HG03571 (cell line): ENCODE measurements at regions not wholly inside any gene's neighbourhood (a gene's known extent, or its start where the extent isn't known, plus 50 kb on each side); places are given as distances from the start of the nearest gene placed in this dataset.
A peak's percentile ranks its signal among the peaks of the same experiment; 100 is the strongest.
"Not testable (repeated sequence)": the region's sequence is repeated elsewhere in the genome, so short reads cannot be mapped to it uniquely, and the experiment has no call there.

Source experiments
- ATAC-seq: cut with Tn5 transposase; IDR thresholded peaks from one replicate; pipeline ENCODE4 v1.9.1; 2021; ENCODE audit not compliant: unreplicated experiment

- no peak for ATAC-seq
Measured at GRCh38 chr14:45990252-45990651, 661.3 kb downstream of the RPL10L start.

GRCh38 chr14:45976001-45976400, 675.6 kb downstream of the RPL10L start:
- no peak for ATAC-seq

GRCh38 chr14:45972416-45972815, 679.2 kb downstream of the RPL10L start:
- ATAC-seq = no peak

DNA sequence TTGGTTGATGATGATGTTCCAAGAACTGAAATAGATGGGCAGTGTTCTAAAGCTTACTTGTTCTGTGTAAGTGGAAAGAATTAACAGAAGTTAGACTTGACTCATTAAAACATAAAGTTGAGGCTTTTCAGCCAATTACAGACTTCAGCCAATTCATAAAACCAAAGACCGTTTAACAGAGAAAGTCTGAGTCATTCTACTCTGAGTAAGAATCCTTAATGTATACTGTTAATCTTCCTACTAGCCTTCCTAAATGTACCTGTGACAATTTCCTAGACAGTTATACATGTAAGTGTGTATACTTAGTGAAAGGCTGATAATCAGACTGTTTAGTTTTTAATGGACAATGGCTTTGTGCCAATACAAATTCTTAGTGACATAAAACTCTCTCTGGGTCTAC, 681.0 kb downstream of the RPL10L start:
- ATAC-seq = no peak

DNA sequence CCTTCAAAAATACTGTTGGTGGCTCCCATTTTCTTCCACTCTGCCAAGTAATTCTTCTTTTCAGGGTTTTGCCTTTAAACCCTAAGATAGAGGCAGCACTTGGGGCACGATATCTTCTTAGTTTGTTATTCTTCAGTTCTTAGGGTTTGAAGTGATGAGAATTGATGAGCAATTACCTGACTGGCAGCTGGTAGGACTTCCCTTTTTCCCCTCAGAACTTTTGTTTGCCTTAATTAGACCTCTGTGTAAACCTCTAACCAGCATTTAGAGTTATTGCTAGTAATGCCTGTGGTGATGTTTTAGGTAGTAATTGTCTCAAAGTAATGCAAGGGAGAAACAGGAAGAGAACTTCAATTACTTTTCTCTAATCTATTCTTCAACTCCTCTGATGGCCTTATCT, 683.5 kb downstream of the RPL10L start:
- no peak for ATAC-seq

DNA sequence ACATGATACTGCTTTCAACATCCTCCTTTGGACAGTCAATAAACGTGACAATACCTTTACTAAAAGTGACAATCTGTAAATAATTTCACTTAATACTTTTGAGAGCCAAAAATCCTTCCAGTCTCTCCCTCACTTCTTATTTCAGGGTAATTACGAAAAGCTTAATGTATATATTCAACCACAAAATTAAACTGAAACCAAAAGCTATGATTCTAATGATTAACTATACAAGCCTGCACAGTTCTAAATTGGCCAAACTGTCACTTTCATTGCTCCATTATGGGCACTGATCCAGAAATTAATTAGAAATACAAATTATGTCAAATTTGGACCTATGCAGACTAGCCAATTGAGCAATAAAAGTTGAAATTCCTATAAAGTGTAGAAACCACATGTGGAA, 696.5 kb upstream of the MIS18BP1 start:
- ATAC-seq = no peak

DNA sequence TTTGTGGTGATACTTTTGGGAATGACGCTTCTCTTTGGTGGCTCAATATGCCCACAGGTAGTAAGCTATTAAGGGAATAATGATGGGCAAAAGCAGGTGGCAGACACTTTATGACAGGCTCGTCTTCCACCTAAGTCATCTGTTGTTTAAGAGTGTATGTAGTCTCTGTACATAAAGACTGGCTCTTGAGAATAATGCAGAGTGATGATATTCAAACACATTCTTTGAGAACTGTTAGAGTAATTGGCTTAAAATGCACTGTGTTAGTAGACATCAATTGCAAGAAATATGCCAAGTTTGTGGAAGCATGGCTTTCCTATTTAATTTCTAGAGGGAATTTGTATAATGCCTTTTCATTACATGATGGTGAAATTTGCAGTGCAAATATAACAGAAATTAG, 694.8 kb upstream of the MIS18BP1 start:
- ATAC-seq = no peak

DNA sequence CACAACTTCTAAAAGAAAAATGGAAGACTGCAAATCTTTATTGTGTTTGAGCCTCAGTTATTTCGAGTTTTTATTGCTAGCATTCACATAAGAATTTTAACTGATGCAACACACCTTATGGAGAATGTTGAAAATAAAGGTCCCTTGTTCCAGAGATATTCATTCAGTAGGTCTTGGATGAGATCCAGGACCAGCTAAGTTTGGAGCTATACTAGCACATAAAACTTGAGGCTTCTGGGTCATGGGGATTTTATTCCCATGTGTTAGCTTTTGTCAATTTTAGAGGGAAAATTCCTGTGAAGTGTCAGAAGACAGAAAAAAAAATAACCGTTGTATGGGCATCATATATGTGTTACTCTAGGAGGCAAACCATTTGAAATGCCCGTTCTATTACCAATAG, 693.2 kb upstream of the MIS18BP1 start:
- no peak for ATAC-seq

GRCh38 chr14:45940318-45940717, 687.3 kb upstream of the MIS18BP1 start:
- no peak for ATAC-seq

DNA sequence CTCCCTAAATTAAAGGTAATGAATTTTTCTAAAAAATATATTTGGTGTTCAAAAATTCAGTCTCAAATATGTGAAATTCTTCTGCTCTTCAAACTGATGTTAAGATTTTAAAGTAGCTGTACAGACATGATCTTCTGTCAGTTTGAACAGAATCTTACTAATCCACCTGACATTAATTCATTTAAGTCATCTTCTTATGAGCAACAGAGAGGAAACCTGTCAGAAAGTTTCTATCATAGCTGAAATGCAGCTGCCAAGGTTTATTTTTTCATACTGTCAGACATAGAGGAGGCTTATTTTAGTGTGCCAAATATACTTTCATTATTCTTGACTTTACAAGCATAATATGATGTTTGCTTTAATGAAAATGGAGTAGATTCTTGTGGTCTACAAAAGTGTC, 686.6 kb upstream of the MIS18BP1 start:
- no peak for ATAC-seq

GRCh38 chr14:45919995-45920394, 667.0 kb upstream of the MIS18BP1 start:
- ATAC-seq = not testable (repeated sequence)

- no peak for ATAC-seq
Measured at GRCh38 chr14:45916340-45916953, 663.4 kb upstream of the MIS18BP1 start.

- ATAC-seq = no peak
Measured at GRCh38 chr14:45907782-45908181, 654.8 kb upstream of the MIS18BP1 start.

DNA sequence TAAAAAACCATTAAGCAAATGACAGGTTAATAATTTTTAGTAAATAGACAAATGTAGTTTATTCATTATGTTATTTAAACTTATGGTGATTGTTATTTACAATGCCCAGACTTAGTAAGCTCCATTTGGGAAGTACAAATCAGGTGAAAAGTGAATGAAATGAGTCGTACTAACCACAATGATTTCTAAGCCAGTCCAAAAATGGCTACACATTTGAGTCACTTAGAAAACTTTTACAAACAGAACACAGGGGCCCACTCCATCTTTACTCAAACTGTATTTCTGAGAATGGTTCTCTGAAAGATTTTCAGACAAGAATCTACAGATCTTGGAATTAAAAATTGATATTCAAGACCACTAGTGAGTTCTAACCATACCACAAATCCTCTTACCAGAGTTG, 653.3 kb upstream of the MIS18BP1 start:
- ATAC-seq = no peak

- ATAC-seq = no peak
Measured at GRCh38 chr14:45905672-45906071, 652.7 kb upstream of the MIS18BP1 start.

- no peak for ATAC-seq
Measured at GRCh38 chr14:45904314-45904713, 651.3 kb upstream of the MIS18BP1 start.

DNA sequence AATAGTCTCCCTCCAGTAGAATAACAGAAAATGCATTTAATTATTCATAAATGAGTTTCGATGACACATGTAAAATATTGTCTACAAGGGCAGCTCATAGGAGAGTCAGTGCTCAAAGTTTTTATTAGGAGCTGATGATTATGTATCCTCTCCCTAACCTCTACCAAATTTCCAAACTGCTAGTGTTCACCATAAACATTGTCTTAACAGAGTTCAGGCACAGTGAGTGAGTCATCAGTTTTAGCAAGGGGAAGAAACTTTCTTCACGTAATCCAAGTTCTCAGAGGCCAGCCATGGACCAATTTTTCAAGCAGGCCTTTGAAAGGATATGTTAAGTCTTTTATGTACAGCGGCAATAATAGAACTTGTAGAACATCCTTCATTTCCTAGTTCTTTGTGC, 649.2 kb upstream of the MIS18BP1 start:
- ATAC-seq = no peak

- no peak for ATAC-seq
Measured at GRCh38 chr14:45897439-45897838, 644.4 kb upstream of the MIS18BP1 start.

- no peak for ATAC-seq
Measured at GRCh38 chr14:45893127-45893526, 640.1 kb upstream of the MIS18BP1 start.

DNA sequence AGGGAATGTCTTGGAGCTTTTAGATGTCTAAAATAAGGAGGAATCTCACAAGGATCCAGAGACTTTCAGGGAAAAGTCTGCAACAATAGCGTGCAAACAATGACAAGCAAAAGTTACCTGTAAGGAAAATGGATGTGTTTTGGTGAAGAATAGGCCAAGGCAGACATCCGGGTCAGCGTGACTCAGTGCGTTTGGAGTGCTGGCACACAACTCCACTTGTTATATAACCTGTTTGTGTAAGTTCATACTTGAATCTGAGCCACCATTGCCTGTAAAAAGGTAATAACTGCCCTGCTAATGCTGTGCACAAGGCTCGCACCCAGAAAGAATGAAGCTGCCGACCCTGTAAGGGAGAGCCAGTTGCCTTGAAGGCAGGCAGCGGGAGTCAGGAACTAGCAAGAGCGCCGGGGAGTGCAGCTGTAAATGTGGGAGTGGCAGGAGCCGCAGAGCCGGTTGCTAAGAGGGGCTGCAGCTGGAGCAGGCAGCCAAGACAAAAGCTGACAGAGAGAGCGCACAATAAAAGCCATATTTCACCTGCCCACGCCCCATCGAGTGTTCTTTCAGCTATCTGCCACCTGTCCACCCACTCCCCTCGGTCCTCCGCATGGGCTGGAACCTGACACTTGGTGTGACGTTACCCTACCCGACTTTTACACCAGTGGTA, 638.5 kb upstream of the MIS18BP1 start:
- no peak for ATAC-seq

DNA sequence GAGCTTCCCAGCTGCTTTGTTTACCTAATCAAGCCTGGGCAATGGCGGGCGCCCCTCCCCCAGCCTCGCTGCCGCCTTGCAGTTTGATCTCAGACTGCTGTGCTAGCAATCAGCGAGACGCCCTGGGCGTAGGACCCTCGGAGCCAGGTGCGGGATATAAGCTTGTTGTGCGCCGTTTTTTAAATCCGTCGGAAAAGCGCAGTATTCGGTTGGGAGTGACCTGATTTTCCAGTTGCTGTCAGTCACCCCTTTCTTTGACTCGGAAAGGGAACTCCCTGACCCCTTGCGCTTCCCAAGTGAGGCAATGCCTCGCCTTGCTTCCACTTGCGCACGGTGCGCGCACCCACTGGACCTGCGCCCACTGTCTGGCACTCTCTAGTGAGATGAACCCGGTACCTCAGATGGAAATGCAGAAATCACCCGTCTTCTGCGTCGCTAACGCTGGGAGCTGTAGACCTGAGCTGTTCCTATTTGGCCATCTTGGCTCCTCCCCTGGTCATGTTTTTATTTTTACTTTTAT, 635.8 kb upstream of the MIS18BP1 start:
- ATAC-seq = not testable (repeated sequence)

DNA sequence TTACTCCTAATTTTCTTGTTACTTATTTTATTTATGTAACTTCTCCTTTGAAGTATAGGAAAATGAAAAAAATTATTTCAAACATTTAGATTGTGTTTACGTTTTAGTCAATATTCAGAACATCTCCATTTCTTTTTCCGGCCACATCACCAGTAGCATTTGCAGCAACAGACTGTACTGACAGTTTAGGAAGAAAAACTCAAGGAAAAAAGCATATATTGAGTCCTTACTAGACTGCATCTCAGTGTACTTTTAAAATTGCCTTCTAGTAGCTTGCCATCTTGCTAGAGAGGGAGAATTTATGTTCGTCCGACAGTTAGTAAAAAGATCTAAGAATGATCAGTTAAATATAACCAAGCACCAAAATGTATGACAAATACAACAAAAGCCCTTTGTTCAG, 625.0 kb upstream of the MIS18BP1 start:
- no peak for ATAC-seq

GRCh38 chr14:45868863-45869262, 615.9 kb upstream of the MIS18BP1 start:
- peak; percentile 18 for ATAC-seq
